ENCODE measurements at regions not wholly inside any gene's neighbourhood (a gene's known extent, or its start where the extent isn't known, plus 50 kb on each side); places are given as distances from the start of the nearest gene placed in this dataset.

DNA sequence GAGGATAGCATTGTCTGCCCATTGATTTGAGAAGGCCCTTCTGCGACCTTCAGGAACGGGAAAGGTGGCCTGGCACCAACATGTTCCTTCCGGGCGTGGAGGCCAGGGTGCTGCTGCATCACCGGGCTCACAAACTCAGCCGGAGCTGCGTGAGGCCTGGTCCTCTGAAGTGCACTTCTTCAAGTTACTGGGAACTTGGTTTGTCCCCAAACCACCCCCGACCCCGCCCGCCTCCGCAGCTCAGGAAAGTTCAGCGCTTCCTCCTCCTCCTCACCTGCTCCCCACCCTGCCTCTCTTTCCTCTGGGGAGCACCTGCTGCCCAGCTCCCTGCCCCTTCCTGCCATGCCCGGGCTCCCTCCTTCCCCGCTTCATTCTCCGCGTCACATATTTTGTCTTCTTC is 116.0 kb upstream of the LRPAP1 start:
- TF ChIP-seq MXI1 (conservative IDR thresholded peaks at IDR 0.05; ENCODE audit: poor library complexity, severe bottlenecking), result no peak
- TF ChIP-seq EZH2 (IDR thresholded peaks at IDR 0.05; ENCODE audit: borderline replicate concordance, insufficient read depth, low read length, poor library complexity, severe bottlenecking), result no peak
- no peak for TF ChIP-seq POLR2AphosphoS5 (IDR thresholded peaks at IDR 0.05)
- TF ChIP-seq, protein P1, sequence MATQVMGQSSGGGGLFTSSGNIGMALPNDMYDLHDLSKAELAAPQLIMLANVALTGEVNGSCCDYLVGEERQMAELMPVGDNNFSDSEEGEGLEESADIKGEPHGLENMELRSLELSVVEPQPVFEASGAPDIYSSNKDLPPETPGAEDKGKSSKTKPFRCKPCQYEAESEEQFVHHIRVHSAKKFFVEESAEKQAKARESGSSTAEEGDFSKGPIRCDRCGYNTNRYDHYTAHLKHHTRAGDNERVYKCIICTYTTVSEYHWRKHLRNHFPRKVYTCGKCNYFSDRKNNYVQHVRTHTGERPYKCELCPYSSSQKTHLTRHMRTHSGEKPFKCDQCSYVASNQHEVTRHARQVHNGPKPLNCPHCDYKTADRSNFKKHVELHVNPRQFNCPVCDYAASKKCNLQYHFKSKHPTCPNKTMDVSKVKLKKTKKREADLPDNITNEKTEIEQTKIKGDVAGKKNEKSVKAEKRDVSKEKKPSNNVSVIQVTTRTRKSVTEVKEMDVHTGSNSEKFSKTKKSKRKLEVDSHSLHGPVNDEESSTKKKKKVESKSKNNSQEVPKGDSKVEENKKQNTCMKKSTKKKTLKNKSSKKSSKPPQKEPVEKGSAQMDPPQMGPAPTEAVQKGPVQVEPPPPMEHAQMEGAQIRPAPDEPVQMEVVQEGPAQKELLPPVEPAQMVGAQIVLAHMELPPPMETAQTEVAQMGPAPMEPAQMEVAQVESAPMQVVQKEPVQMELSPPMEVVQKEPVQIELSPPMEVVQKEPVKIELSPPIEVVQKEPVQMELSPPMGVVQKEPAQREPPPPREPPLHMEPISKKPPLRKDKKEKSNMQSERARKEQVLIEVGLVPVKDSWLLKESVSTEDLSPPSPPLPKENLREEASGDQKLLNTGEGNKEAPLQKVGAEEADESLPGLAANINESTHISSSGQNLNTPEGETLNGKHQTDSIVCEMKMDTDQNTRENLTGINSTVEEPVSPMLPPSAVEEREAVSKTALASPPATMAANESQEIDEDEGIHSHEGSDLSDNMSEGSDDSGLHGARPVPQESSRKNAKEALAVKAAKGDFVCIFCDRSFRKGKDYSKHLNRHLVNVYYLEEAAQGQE (IDR thresholded peaks at IDR 0.05; ENCODE audit: borderline replicate concordance), result no peak
- no peak for TF ChIP-seq CTCF (IDR thresholded peaks at IDR 0.05; ENCODE audit: poor library complexity, severe bottlenecking)
- TF ChIP-seq EP300 (conservative IDR thresholded peaks at IDR 0.05; ENCODE audit: poor library complexity, severe bottlenecking), result no peak
- TF ChIP-seq RAD21 (conservative IDR thresholded peaks at IDR 0.05), result no peak

Measured in neural cell (in vitro differentiated cells).